ENCODE measurements at regions not wholly inside any gene's neighbourhood (a gene's known extent, or its start where the extent isn't known, plus 50 kb on each side); places are given as distances from the start of the nearest gene placed in this dataset.

DNA sequence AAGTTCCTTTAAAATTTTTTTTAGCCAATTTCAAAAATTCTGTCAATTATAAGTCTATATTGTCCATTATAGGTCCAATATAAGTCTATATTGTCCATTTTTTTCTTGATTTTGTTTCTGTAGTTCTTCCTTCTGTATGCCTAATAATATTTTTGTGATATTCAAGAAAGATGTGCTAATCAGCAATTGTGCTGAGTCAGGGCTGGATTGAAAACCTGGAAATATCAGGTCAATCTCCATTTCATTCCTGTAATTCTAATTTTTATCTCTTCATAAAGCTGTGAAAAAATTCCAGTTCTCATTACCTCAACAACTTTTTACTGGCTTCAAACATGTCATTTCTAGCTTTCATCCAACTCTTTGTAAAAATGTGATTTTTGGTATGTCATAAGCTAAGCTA is 353.7 kb downstream of the SLITRK6 start:
- CTCF ChIA-PET, result no interaction called here
- POLR2A ChIA-PET (ENCODE audit: unreplicated experiment), result no interaction called here
- H3K9me2 ChIP-seq (ENCODE audit: insufficient read depth), result no peaks in the 10 kb centered on the region
- no peak for DNase-seq
- no TSS peak for BruUV-seq (replicated peaks)
- H3K9me3 ChIP-seq (ENCODE audit: insufficient read depth, low read depth), result no peaks in the 10 kb centered on the region
- H3K36me3 ChIP-seq (ENCODE audit: low read depth), result no peaks in the 10 kb centered on the region
- H3K27me3 ChIP-seq (ENCODE audit: insufficient read depth, low read depth), result no peaks in the 10 kb centered on the region
- H3K4me1 ChIP-seq (replicated peaks; ENCODE audit: insufficient read depth), result no peaks in the 10 kb centered on the region
- H4K20me1 ChIP-seq (ENCODE audit: insufficient read depth), result no peaks in the 10 kb centered on the region
- no peak overlapping the region for H3K4me3 ChIP-seq
- no peak overlapping the region for H3K27ac ChIP-seq
- H3K4me2 ChIP-seq, result no peak overlapping the region
- TF ChIP-seq, protein P1, sequence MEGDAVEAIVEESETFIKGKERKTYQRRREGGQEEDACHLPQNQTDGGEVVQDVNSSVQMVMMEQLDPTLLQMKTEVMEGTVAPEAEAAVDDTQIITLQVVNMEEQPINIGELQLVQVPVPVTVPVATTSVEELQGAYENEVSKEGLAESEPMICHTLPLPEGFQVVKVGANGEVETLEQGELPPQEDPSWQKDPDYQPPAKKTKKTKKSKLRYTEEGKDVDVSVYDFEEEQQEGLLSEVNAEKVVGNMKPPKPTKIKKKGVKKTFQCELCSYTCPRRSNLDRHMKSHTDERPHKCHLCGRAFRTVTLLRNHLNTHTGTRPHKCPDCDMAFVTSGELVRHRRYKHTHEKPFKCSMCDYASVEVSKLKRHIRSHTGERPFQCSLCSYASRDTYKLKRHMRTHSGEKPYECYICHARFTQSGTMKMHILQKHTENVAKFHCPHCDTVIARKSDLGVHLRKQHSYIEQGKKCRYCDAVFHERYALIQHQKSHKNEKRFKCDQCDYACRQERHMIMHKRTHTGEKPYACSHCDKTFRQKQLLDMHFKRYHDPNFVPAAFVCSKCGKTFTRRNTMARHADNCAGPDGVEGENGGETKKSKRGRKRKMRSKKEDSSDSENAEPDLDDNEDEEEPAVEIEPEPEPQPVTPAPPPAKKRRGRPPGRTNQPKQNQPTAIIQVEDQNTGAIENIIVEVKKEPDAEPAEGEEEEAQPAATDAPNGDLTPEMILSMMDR (conservative IDR thresholded peaks at IDR 0.05), result no peak
- H3K79me2 ChIP-seq (ENCODE audit: low read depth), result no peaks in the 10 kb centered on the region
- intact Hi-C loops (cut with micrococcal nuclease; ENCODE audit: unreplicated experiment), result no loop called here
- no peak overlapping the region for H2AFZ ChIP-seq
- H3F3A ChIP-seq (ENCODE audit: insufficient read depth, low read depth), result no peaks in the 10 kb centered on the region

DNA sequence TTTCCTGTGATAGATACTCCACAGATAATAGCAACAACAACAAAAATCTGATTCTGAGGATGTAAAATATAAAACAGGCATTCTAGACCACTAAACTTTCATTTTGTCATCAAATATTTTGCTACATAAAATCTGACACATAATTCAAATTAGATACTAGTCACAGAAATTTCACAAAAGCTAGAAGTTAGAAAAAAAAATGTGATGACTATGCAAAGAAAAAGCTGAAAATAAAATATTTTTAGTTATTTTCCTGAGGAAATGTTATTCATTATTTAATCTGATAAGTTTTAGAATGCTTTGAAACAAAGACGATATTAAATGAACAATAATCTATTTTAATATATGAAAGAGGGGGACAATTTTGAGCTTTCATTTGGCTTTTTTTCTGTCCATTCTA is 357.2 kb downstream of the SLITRK6 start:
- no peaks in the 10 kb centered on the region for H3K9me2 ChIP-seq (ENCODE audit: insufficient read depth)
- TF ChIP-seq EZH2 (IDR thresholded peaks at IDR 0.05; ENCODE audit: low read depth), result no peak
- TF ChIP-seq, protein P1 (conservative IDR thresholded peaks at IDR 0.05), result no peak
- H3K27ac ChIP-seq, result no peak overlapping the region
- BruUV-seq (replicated peaks), result no TSS peak
- H4K20me1 ChIP-seq (ENCODE audit: insufficient read depth), result no peaks in the 10 kb centered on the region
- no peak overlapping the region for H3K4me3 ChIP-seq
- CTCF ChIA-PET, result no interaction called here
- no peaks in the 10 kb centered on the region for H3K36me3 ChIP-seq (ENCODE audit: low read depth)
- no peak overlapping the region for H3K4me2 ChIP-seq
- H3K4me1 ChIP-seq (replicated peaks; ENCODE audit: insufficient read depth), result no peaks in the 10 kb centered on the region
- no peaks in the 10 kb centered on the region for H3K27me3 ChIP-seq (ENCODE audit: insufficient read depth, low read depth)
- no peaks in the 10 kb centered on the region for H3K9me3 ChIP-seq (ENCODE audit: insufficient read depth, low read depth)
- POLR2A ChIA-PET (ENCODE audit: unreplicated experiment), result no interaction called here
- H2AFZ ChIP-seq, result no peak overlapping the region
- no peaks in the 10 kb centered on the region for H3K79me2 ChIP-seq (ENCODE audit: low read depth)
- DNase-seq, result no peak
- no peaks in the 10 kb centered on the region for H3F3A ChIP-seq (ENCODE audit: insufficient read depth, low read depth)
- intact Hi-C loops (cut with micrococcal nuclease; ENCODE audit: unreplicated experiment), result no loop called here

DNA sequence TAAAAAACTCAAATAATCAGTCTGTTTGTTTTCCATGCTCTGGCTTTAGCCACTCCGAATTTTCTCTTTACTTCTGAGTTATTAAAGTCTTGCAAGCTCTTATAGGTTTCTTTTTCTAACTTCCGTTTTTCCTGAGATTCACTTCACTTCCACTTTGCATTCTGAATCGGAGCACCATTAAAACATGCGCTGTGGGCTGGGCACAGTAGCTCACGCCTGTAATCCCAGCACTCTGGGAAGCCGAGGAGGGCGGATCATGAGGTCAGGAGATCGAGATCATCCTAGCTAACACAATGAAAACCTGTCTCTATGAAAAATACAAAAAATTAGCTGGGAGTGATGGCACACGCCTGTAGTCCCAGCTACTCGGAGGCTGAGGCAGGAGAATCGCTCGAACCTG is 357.9 kb downstream of the SLITRK6 start:
- TF ChIP-seq, protein P1 (conservative IDR thresholded peaks at IDR 0.05), result no peak
- TF ChIP-seq EZH2 (IDR thresholded peaks at IDR 0.05; ENCODE audit: low read depth), result no peak
- Histone ChIP-seq H4K20me1 (ENCODE audit: insufficient read depth) (no peaks in the 10 kb centered on the region), H3K79me2 (ENCODE audit: low read depth) (no peaks in the 10 kb centered on the region), H3K36me3 (ENCODE audit: low read depth) (no peaks in the 10 kb centered on the region), H3K27ac (no peak overlapping the region), H3K9me2 (ENCODE audit: insufficient read depth) (no peaks in the 10 kb centered on the region), H3K27me3 (ENCODE audit: insufficient read depth, low read depth) (no peaks in the 10 kb centered on the region), H3K4me2 (no peak overlapping the region), H3K4me1 (replicated peaks; ENCODE audit: insufficient read depth) (no peaks in the 10 kb centered on the region), H2AFZ (peak overlapping the region; percentile 43; the same call in 1 of the 2 replicates), H3F3A (ENCODE audit: insufficient read depth, low read depth) (no peaks in the 10 kb centered on the region), H3K9me3 (ENCODE audit: insufficient read depth, low read depth) (no peaks in the 10 kb centered on the region), H3K4me3 (no peak overlapping the region)
- no TSS peak for BruUV-seq (replicated peaks)
- DNase-seq, result no peak
- CTCF ChIA-PET, result no interaction called here
- intact Hi-C loops (cut with micrococcal nuclease; ENCODE audit: unreplicated experiment), result no loop called here
- POLR2A ChIA-PET (ENCODE audit: unreplicated experiment), result no interaction called here

All from PC-9 (cell line).